SK-N-MC (cell line): ENCODE measurements at regions not wholly inside any gene's neighbourhood (a gene's known extent, or its start where the extent isn't known, plus 50 kb on each side); places are given as distances from the start of the nearest gene placed in this dataset.

Experiments used
- EZH2 ChIP-seq: fragments of 200-600 bp; sonication (generic); IDR thresholded peaks from one replicate; pipeline ENCODE4 v1.6.1; 2017; ENCODE audit warnings: antibody characterized with exemption
- FOXP2 ChIP-seq: optimal IDR thresholded peaks from 2 replicates; pipeline ENCODE3; 2011; ENCODE audit warnings: mild to moderate bottlenecking, moderate library complexity; ENCODE audit not compliant: insufficient read depth; ENCODE audit errors: extremely low read length, control extremely low read depth
- POLR2AphosphoS5 ChIP-seq: IDR thresholded peaks from 2 replicates; pipeline ENCODE4 v1.6.1; 2012; ENCODE audit warnings: mild to moderate bottlenecking, low read depth, low read length, borderline replicate concordance

DNA sequence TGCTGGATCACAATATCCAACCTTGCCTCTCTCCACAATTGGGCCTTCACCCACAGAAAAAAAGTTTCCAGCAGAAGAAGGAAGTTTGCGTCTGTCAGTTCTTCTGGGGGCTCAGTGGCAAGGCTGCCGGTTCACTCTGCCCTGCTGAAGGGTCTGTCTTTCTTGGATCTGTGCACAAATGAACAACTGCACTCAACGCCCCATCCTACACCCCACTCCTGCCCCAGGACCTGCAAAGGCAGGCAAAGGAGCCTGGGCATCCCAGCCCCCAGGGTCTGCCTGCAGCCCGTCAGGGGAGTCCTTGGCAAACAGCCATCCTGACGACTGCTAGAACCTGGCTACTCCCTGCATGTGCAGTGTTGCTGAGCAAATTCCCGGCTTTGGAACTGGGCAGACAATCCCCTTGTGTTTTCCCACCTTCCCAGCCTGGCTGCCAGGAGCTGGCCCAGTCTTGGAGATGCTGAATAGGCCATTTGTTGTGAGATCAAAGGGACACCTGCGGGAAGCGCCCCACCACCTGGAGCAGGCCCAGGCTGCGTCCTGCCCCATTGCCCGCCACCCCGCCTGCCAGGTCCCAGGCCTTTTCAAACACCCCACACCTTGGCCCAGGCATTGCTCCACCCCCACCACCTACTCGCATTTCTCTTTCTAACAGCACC, 311.9 kb downstream of the BCL11B start:
- TF ChIP-seq EZH2 (no peak), POLR2AphosphoS5 (no peak), FOXP2 (no peak)
